CD4-positive, alpha-beta T cell (primary cell): ENCODE measurements at regions not wholly inside any gene's neighbourhood (a gene's known extent, or its start where the extent isn't known, plus 50 kb on each side); places are given as distances from the start of the nearest gene placed in this dataset.

Experiments
- ATAC-seq: fragments of 200-7000 bp; cut with Tn5 transposase; one replicate; pipeline ENCODE4 v1.10.0; 2022; ENCODE audit warnings: mild to moderate bottlenecking; ENCODE audit not compliant: poor library complexity
- CTCF ChIA-PET: fragments of 350-600 bp; sonication (Branson Sonifier 250); formaldehyde crosslinking; loops from one replicate; lab custom pipeline; 2021; ENCODE audit warnings: antibody characterized with exemption, inconsistent platforms; lab: Charles Lee
- POLR2A ChIA-PET: fragments of 350-600 bp; sonication (Branson Sonifier 250); formaldehyde crosslinking; loops from one replicate; lab custom pipeline; 2021; ENCODE audit warnings: antibody characterized with exemption, inconsistent platforms; lab: Charles Lee
- DNase-seq, 14 experiments: peaks; one replicate each; pipeline ENCODE4 v3.0.0-alpha.2; 2013 to 2020; ENCODE audit warnings: mixed read lengths in 2 of 14
- H3K27ac ChIP-seq, 2 donors: one replicate each; pipeline versions ENCODE4 v1.5.1 to v1.7.0; 2013; ENCODE audit warnings: low read length in 2 of 2, low read depth in 1 of 2, mild to moderate bottlenecking in 1 of 2
- H3K27me3 ChIP-seq, 2 experiments: 1 replicate in 1 of 2; 2 replicates in 1 of 2; pipeline versions ENCODE4 v1.6.1 to v1.7.0; 2013; ENCODE audit warnings: low read length in 2 of 2, control low read depth in 1 of 2, mild to moderate bottlenecking in 1 of 2, moderate library complexity in 1 of 2; ENCODE audit not compliant: insufficient read depth in 2 of 2, control insufficient read depth in 1 of 2
- H3K36me3 ChIP-seq: one replicate; pipeline ENCODE4 v1.6.1; 2013; ENCODE audit warnings: low read length, control low read depth; ENCODE audit not compliant: insufficient read depth
- H3K4me1 ChIP-seq: one replicate; pipeline ENCODE4 v1.6.1; 2013; ENCODE audit warnings: low read length, control low read depth; ENCODE audit not compliant: insufficient read depth
- H3K4me3 ChIP-seq: one replicate; pipeline ENCODE4 v1.5.1; 2013; ENCODE audit warnings: mild to moderate bottlenecking, low read length, moderate library complexity
- H3K9me3 ChIP-seq, 2 experiments: 1 replicate in 1 of 2; 2 replicates in 1 of 2; pipeline versions ENCODE4 v1.6.1 to v1.7.0; 2013; ENCODE audit warnings: low read length in 2 of 2, mild to moderate bottlenecking in 2 of 2, control low read depth in 1 of 2, moderate library complexity in 1 of 2; ENCODE audit not compliant: control insufficient read depth in 1 of 2, insufficient read depth in 1 of 2
- H3K27ac Mint-ChIP-seq: one replicate; pipeline ENCODE4 v1.8.0; 2020; ENCODE audit warnings: mixed read lengths
- H3K27me3 Mint-ChIP-seq: one replicate; pipeline ENCODE4 v1.8.0; 2021; ENCODE audit warnings: mixed read lengths
- H3K36me3 Mint-ChIP-seq: one replicate; pipeline ENCODE4 v1.8.0; 2021; ENCODE audit warnings: low read depth, mixed read lengths
- H3K4me1 Mint-ChIP-seq: one replicate; pipeline ENCODE4 v1.8.0; 2021; ENCODE audit warnings: low read depth, mixed read lengths
- H3K4me3 Mint-ChIP-seq: one replicate; pipeline ENCODE4 v1.8.0; 2020; ENCODE audit warnings: mild to moderate bottlenecking, mixed read lengths
- H3K9me3 Mint-ChIP-seq: one replicate; pipeline ENCODE4 v1.8.0; 2020; ENCODE audit warnings: mixed read lengths
- intact Hi-C, 2 experiments: fragments of 100-400 bp; cut with DNase I in 1 of 2; cut with micrococcal nuclease in 1 of 2; formaldehyde crosslinking; loops; one replicate each; pipeline versions ENCODE4 v1.15.1 to v1.9.0; 2023 to 2025; cut with DNase I, micrococcal nuclease
- TF ChIP-seq, protein P1 (sequence below): fragments of 200-600 bp; IDR thresholded peaks from one replicate; pipeline ENCODE4 v1.8.0; 2022; ENCODE audit warnings: antibody characterized with exemption, mild to moderate bottlenecking

DNA sequence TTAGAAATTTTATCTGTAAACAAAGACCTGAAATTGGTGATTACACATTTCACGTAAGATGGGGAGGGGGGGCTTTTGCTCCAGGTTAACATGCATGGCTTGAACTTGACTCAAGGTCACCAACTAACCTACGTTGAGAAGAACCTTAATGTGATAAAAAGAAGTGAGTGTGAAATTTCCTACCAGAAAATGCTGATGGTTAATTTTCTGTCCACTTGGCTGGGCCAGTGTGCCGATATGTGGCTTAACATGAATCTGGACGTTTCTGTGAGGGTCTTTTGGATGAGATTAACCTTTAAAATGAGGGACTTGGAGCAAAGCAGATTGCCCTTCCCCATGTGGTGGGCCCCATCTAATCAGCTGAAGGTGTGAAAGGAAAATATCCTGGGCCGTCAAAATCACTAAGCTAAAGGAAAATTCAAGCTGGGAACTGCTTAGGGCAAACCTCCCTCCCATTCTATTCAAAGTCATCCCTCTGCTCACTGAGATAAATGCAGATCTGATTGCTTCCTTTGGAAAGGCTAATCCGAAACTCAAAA is 107.3 kb upstream of the ENPP6 start:
- TF ChIP-seq, protein P1, sequence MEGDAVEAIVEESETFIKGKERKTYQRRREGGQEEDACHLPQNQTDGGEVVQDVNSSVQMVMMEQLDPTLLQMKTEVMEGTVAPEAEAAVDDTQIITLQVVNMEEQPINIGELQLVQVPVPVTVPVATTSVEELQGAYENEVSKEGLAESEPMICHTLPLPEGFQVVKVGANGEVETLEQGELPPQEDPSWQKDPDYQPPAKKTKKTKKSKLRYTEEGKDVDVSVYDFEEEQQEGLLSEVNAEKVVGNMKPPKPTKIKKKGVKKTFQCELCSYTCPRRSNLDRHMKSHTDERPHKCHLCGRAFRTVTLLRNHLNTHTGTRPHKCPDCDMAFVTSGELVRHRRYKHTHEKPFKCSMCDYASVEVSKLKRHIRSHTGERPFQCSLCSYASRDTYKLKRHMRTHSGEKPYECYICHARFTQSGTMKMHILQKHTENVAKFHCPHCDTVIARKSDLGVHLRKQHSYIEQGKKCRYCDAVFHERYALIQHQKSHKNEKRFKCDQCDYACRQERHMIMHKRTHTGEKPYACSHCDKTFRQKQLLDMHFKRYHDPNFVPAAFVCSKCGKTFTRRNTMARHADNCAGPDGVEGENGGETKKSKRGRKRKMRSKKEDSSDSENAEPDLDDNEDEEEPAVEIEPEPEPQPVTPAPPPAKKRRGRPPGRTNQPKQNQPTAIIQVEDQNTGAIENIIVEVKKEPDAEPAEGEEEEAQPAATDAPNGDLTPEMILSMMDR: no peak
- DNase-seq: no peak
- intact Hi-C loops: no loop called here
- H3K9me3 ChIP-seq: no peaks in the 10 kb centered on the region
- Mint-ChIP-seq H3K4me1 (peaks cover 9% of the 10 kb centered on the region), H3K36me3 (no peaks in the 10 kb centered on the region), H3K9me3 (no peaks in the 10 kb centered on the region), H3K4me3 (no peak overlapping the region), H3K27me3 (no peaks in the 10 kb centered on the region), H3K27ac (no peak overlapping the region)
- H3K27ac ChIP-seq: no peak overlapping the region
- ChIA-PET POLR2A (no interaction called here), CTCF (no interaction called here)
- no peak for ATAC-seq
- no peaks in the 10 kb centered on the region for H3K27me3 ChIP-seq
- no peaks in the 10 kb centered on the region for H3K4me1 ChIP-seq
- H3K4me3 ChIP-seq: no peak overlapping the region
- H3K36me3 ChIP-seq: no peaks in the 10 kb centered on the region

DNA sequence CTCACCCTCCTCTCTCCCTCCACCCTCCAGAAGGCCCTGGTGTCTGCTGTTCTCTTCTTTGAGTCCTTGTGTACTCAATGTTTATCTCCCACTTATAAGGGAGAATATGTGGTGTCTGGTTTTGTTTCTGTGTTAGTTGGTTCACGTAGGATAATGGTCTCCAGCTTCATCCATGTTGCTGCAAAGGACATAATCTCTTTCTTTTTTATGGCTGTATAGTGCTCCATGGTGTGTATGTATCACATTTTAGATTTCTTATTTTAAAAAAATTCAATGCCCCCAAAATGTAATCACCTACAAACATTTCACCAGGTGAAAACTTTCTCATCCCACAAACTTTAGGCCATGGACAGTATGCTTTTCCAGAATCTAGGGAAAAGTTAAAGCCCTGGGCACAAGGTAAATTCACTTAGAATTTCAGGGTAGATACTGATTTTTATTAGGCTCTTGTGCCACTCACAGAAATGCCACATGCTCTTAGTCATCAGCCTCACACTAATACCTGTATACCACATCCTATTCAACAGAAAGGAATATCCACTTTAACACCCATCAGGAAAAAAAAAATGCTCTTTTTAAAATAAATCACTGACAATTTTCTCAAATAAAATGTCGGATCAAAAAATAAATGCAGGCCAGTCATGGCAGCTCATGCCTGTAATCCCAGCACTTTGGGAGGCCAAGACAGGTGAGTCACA is 104.8 kb upstream of the ENPP6 start:
- no peak overlapping the region for H3K27ac Mint-ChIP-seq
- Histone ChIP-seq H3K36me3 (no peaks in the 10 kb centered on the region), H3K9me3 (no peaks in the 10 kb centered on the region), H3K4me1 (peaks cover 3% of the 10 kb centered on the region), H3K27ac (no peak overlapping the region), H3K27me3 (no peaks in the 10 kb centered on the region), H3K4me3 (no peak overlapping the region)
- no peaks in the 10 kb centered on the region for H3K9me3 Mint-ChIP-seq
- ATAC-seq (no peak), DNase-seq (no peak)
- no peaks in the 10 kb centered on the region for H3K27me3 Mint-ChIP-seq
- intact Hi-C loops: no loop called here
- ChIA-PET CTCF (no interaction called here), POLR2A (no interaction called here)
- TF ChIP-seq, protein P1: no peak
- no peaks in the 10 kb centered on the region for H3K36me3 Mint-ChIP-seq
- H3K4me3 Mint-ChIP-seq: no peak overlapping the region
- no peaks in the 10 kb centered on the region for H3K4me1 Mint-ChIP-seq

DNA sequence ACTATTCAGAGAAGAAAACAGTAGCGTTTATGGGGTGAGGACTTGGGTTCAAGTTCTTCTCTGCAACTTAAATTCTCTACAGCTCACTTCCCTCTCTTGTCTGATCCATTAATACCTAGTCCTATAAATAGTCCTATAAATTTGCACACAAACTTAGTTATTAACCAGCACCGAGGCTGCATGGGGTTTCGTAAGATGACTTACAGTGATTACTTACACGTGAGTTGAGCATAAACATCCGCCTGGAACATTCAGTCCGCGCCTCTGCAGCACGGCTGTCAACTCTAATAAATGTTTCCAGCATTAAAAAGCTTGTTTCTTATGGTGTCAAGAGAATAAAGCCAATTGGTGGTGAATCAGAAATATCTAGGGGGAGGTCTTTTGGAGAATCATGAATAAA is 103.0 kb upstream of the ENPP6 start:
- peaks cover 3% of the 10 kb centered on the region for H3K4me1 ChIP-seq
- Mint-ChIP-seq H3K27me3 (no peaks in the 10 kb centered on the region), H3K36me3 (no peaks in the 10 kb centered on the region), H3K27ac (no peak overlapping the region), H3K4me3 (no peak overlapping the region), H3K4me1 (no peaks in the 10 kb centered on the region), H3K9me3 (no peaks in the 10 kb centered on the region)
- no peak for ATAC-seq
- H3K9me3 ChIP-seq: no peaks in the 10 kb centered on the region
- ChIA-PET CTCF (no interaction called here), POLR2A (no interaction called here)
- H3K27me3 ChIP-seq: no peaks in the 10 kb centered on the region
- no peak overlapping the region for H3K4me3 ChIP-seq
- H3K27ac ChIP-seq: no peak overlapping the region
- no peaks in the 10 kb centered on the region for H3K36me3 ChIP-seq
- no peak for DNase-seq
- TF ChIP-seq, protein P1: no peak
- intact Hi-C loops: no loop called here
